ENCODE measurements at regions not wholly inside any gene's neighbourhood (a gene's known extent, or its start where the extent isn't known, plus 50 kb on each side); places are given as distances from the start of the nearest gene placed in this dataset.

DNA sequence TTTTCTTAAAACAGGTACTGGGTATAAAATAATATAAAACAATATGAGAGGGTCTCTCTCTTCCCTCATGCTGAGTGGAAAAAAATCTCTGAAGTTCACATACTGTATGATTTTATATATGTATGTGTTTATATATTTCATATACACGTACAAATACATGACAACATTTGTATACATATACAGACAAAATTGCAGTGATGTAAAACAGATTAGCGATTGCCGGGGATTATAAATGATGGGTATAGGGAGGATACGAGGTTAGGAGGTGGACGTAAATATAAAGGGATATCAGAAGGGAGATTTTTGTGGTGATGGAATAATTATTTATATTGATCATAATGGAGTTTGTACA is 194.8 kb upstream of the PRSS16 start:
- TF ChIP-seq, protein P1, sequence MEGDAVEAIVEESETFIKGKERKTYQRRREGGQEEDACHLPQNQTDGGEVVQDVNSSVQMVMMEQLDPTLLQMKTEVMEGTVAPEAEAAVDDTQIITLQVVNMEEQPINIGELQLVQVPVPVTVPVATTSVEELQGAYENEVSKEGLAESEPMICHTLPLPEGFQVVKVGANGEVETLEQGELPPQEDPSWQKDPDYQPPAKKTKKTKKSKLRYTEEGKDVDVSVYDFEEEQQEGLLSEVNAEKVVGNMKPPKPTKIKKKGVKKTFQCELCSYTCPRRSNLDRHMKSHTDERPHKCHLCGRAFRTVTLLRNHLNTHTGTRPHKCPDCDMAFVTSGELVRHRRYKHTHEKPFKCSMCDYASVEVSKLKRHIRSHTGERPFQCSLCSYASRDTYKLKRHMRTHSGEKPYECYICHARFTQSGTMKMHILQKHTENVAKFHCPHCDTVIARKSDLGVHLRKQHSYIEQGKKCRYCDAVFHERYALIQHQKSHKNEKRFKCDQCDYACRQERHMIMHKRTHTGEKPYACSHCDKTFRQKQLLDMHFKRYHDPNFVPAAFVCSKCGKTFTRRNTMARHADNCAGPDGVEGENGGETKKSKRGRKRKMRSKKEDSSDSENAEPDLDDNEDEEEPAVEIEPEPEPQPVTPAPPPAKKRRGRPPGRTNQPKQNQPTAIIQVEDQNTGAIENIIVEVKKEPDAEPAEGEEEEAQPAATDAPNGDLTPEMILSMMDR (IDR thresholded peaks at IDR 0.05): no peak
- no peak for TF ChIP-seq EZH2 (IDR thresholded peaks at IDR 0.05)

Measured in neural progenitor cell (in vitro differentiated cells).